ENCODE measurements at regions not wholly inside any gene's neighbourhood (a gene's known extent, or its start where the extent isn't known, plus 50 kb on each side); places are given as distances from the start of the nearest gene placed in this dataset.

DNA sequence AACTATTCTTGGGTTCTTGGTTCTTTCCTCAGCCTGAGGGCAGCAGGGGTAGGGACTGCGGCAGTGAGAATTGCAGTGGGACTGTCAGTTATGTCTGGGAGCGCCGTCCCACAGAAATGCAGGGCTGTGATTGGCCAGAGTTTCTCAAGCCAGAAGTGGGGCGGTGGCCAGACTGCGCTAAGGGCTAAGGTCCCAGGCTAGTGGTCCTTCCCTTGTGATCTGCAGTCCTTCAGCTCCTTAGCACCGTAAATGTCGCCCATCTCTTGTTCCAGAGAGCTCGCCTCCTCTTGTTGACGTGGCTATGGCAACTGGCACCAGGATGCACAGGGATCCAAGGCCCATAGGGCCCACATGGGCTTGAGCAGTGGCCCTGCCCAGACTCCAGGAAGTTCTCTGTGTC lies 223.5 kb downstream of the GRIA2 start:
- no peak for TF ChIP-seq HDGF (IDR thresholded peaks at IDR 0.05; ENCODE audit: borderline replicate concordance)
- no peak for TF ChIP-seq SP1 (IDR thresholded peaks at IDR 0.05)
- no peak for TF ChIP-seq FOXM1 (IDR thresholded peaks at IDR 0.05; ENCODE audit: borderline replicate concordance)
- no peak for TF ChIP-seq FOXK2 (IDR thresholded peaks at IDR 0.05)
- no peak for TF ChIP-seq SUZ12 (IDR thresholded peaks at IDR 0.05)
- TF ChIP-seq ARNT (IDR thresholded peaks at IDR 0.05) = no peak
- TF ChIP-seq LEF1 (IDR thresholded peaks at IDR 0.05; ENCODE audit: borderline replicate concordance) = no peak
- no peak for TF ChIP-seq FOXA1 (IDR thresholded peaks at IDR 0.05)
- no peak for TF ChIP-seq ELF4 (IDR thresholded peaks at IDR 0.05)
- TF ChIP-seq TARDBP (IDR thresholded peaks at IDR 0.05) = no peak
- no peak for TF ChIP-seq CTBP1 (IDR thresholded peaks at IDR 0.05; ENCODE audit: borderline replicate concordance)
- no peak for TF ChIP-seq L3MBTL2 (conservative IDR thresholded peaks at IDR 0.05)
